Calu3 (cell line): ENCODE measurements at regions not wholly inside any gene's neighbourhood (a gene's known extent, or its start where the extent isn't known, plus 50 kb on each side); places are given as distances from the start of the nearest gene placed in this dataset.

Experiments
- BruUV-seq: library from RNA; stranded (reverse); fragments of 400-500 nt; replicated peaks from 2 replicates; lab custom pipeline; 2021; lab: Mats Ljungman, UMichigan
- CTCF ChIA-PET: fragments of 300-600 bp; sonication (Branson Sonifier 250); formaldehyde crosslinking; loops from one replicate; lab custom pipeline; 2022; ENCODE audit warnings: antibody characterized with exemption; lab: Charles Lee
- DNase-seq: peaks from one replicate; pipeline ENCODE4 v3.0.0; 2022
- H3K27ac Mint-ChIP-seq: one replicate; pipeline ENCODE4 v1.8.0; 2022; ENCODE audit warnings: mixed read lengths; ENCODE audit not compliant: unreplicated experiment
- H3K27me3 Mint-ChIP-seq: one replicate; pipeline ENCODE4 v1.8.0; 2022; ENCODE audit warnings: mixed read lengths; ENCODE audit not compliant: unreplicated experiment
- H3K36me3 Mint-ChIP-seq: one replicate; pipeline ENCODE4 v1.8.0; 2022; ENCODE audit warnings: mild to moderate bottlenecking, moderate library complexity, mixed read lengths; ENCODE audit not compliant: insufficient read depth, unreplicated experiment
- H3K4me1 Mint-ChIP-seq: one replicate; pipeline ENCODE4 v1.8.0; 2022; ENCODE audit warnings: mild to moderate bottlenecking, low read depth, mixed read lengths; ENCODE audit not compliant: unreplicated experiment
- H3K4me3 Mint-ChIP-seq: one replicate; pipeline ENCODE4 v1.8.0; 2022; ENCODE audit warnings: mild to moderate bottlenecking, low read depth, moderate library complexity, mixed read lengths; ENCODE audit not compliant: unreplicated experiment
- H3K9me3 Mint-ChIP-seq: one replicate; pipeline ENCODE4 v1.8.0; 2022; ENCODE audit warnings: low read depth, mixed read lengths; ENCODE audit not compliant: unreplicated experiment
- CTCF ChIP-seq: fragments of 200-600 bp; IDR thresholded peaks from one replicate; pipeline ENCODE4 v1.8.0; 2022; ENCODE audit warnings: antibody characterized with exemption; ENCODE audit not compliant: unreplicated experiment
- intact Hi-C: fragments of 100-400 bp; cut with micrococcal nuclease; formaldehyde crosslinking; loops from one replicate; pipeline ENCODE4 v1.10.0; 2022; ENCODE audit not compliant: unreplicated experiment

DNA sequence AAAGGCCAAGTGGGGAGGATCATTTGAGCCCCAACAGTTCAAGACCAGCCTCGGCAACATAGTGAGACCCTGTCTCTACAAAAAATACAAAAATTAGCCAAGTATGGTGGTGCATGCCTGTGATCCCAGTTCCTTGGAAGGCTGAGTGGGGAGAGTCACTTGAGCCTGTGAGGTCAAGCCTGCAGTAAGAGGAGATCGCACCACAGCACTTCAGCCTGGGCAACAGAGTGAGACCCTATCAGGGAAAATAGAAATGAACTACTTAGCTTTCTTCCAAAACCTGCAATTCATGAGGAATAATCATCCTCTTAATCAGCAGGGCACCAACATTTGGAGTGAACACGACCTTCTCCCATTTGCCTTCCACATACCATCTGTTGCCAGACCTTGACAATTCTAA lies 96.1 kb downstream of the OR2K2 start:
- CTCF ChIA-PET = no interaction called here
- H3K9me3 Mint-ChIP-seq = no peaks in the 10 kb centered on the region
- H3K4me1 Mint-ChIP-seq = no peaks in the 10 kb centered on the region
- intact Hi-C loops = no loop called here
- no peak for TF ChIP-seq CTCF
- no peak overlapping the region for H3K4me3 Mint-ChIP-seq
- H3K36me3 Mint-ChIP-seq = no peaks in the 10 kb centered on the region
- H3K27ac Mint-ChIP-seq = no peak overlapping the region
- no peaks in the 10 kb centered on the region for H3K27me3 Mint-ChIP-seq
- no peak for DNase-seq
- BruUV-seq = no TSS peak

GRCh38 chr9:111232997-111233790 lies 96.8 kb downstream of the OR2K2 start:
- H3K27ac Mint-ChIP-seq = no peak overlapping the region
- DNase-seq = no peak
- H3K4me3 Mint-ChIP-seq = no peak overlapping the region
- TF ChIP-seq CTCF = no peak
- H3K4me1 Mint-ChIP-seq = no peaks in the 10 kb centered on the region
- H3K36me3 Mint-ChIP-seq = no peaks in the 10 kb centered on the region
- no TSS peak for BruUV-seq
- CTCF ChIA-PET = no interaction called here
- no peaks in the 10 kb centered on the region for H3K27me3 Mint-ChIP-seq
- intact Hi-C loops = no loop called here
- H3K9me3 Mint-ChIP-seq = no peaks in the 10 kb centered on the region

DNA sequence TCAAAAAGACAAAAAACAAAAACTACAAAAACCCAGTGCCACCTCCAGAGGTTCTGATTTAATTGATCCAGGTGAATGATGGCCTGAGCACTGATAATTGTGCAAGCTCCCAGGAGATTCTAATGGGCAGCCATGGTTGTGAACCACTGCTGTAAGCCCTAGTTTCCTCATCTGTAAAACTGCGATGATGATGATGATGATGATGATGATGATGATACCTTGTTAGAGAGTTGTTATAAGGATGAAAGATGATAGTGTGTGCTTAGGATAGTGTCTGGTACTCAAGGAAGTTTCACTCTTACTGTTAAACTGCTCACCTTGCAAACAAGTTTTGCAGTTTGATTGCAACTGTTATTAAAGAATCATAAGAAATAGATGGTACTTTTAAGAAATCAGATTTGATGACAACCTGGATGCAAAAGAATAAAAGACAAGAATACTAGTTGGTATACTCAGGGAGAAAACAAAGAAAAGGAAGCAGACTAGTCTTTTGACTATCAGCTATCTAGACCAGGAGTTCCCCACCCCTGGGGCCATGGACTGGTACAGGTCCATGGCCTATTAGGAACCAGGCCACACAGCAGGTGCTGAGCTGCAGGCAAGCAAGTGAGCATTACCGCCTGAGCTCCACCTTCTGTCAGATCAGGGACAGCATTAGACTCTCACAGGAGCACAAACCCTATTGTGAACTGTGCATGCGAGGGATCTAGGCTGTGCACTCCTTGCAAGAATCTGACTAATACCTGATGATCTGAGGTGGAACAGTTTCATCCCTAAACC lies 98.0 kb downstream of the OR2K2 start:
- Mint-ChIP-seq H3K9me3 (no peaks in the 10 kb centered on the region), H3K4me1 (no peaks in the 10 kb centered on the region), H3K4me3 (no peak overlapping the region), H3K27me3 (no peaks in the 10 kb centered on the region), H3K27ac (no peak overlapping the region), H3K36me3 (no peaks in the 10 kb centered on the region)
- TF ChIP-seq CTCF = no peak
- DNase-seq = no peak
- BruUV-seq = no TSS peak
- CTCF ChIA-PET = no interaction called here
- intact Hi-C loops = no loop called here

DNA sequence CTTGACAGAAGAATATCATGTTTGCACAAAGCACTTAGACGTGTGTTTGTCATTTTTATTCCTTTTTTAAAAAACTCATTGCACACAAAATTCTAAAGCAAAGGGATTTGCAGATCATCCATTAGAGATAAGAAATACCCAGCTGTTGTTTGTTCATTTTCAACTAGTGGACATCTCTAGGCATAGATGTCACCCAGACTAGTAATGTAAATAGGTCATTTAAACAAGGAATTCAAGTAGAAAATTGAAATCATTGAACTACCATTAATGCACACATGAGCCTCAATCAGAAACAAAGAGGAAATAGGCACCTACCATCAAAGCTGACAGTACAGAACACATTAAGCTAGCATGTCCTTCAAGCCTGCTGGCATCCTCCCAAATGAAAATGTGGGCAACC lies 107.3 kb downstream of the OR2K2 start:
- TF ChIP-seq CTCF = no peak
- BruUV-seq = no TSS peak
- no peaks in the 10 kb centered on the region for H3K36me3 Mint-ChIP-seq
- H3K9me3 Mint-ChIP-seq = no peaks in the 10 kb centered on the region
- DNase-seq = no peak
- no peak overlapping the region for H3K4me3 Mint-ChIP-seq
- no peak overlapping the region for H3K27ac Mint-ChIP-seq
- intact Hi-C loops = no loop called here
- H3K4me1 Mint-ChIP-seq = no peaks in the 10 kb centered on the region
- CTCF ChIA-PET = no interaction called here
- no peaks in the 10 kb centered on the region for H3K27me3 Mint-ChIP-seq
